HepG2 (cell line): ENCODE measurements at regions not wholly inside any gene's neighbourhood (a gene's known extent, or its start where the extent isn't known, plus 50 kb on each side); places are given as distances from the start of the nearest gene placed in this dataset.
A peak's percentile ranks its signal among the peaks of the same experiment; 100 is the strongest.

Experiments used
- BRF2 ChIP-seq: sonication (generic); formaldehyde crosslinking; IDR thresholded peaks from 2 replicates; pipeline ENCODE4 v1.8.1; 2022; ENCODE audit warnings: mild to moderate bottlenecking, missing genetic modification reagents
- FOXO4 ChIP-seq: sonication (generic); formaldehyde crosslinking; conservative IDR thresholded peaks from 2 replicates; pipeline ENCODE4 v1.8.1; 2023; ENCODE audit warnings: missing genetic modification reagents
- HMGXB4 ChIP-seq, 2 experiments: sonication (generic) in 1 of 2; formaldehyde crosslinking in 1 of 2; IDR thresholded peaks; 2 replicates each; pipeline versions ENCODE4 v1.4.0 to v1.6.1; 2018 to 2020; ENCODE audit warnings: missing genetic modification reagents in 2 of 2, borderline replicate concordance in 1 of 2, low read depth in 1 of 2, mild to moderate bottlenecking in 1 of 2, missing biosample characterization in 1 of 2
- JARID2 ChIP-seq: sonication (generic); formaldehyde crosslinking; IDR thresholded peaks from 2 replicates; pipeline ENCODE4 v1.8.1; 2023; ENCODE audit warnings: missing genetic modification reagents, inconsistent platforms; ENCODE audit not compliant: insufficient replicate concordance
- LCORL ChIP-seq, 2 experiments: fragments of 450-650 bp in 1 of 2; sonication (generic) in 1 of 2; formaldehyde crosslinking in 1 of 2; IDR thresholded peaks; 2 replicates each; pipeline versions ENCODE4 v1.5.0 to v1.6.1; 2017 to 2020; ENCODE audit warnings: antibody characterized with exemption in 1 of 2, missing genetic modification reagents in 1 of 2
- RNF219 ChIP-seq: sonication (generic); formaldehyde crosslinking; IDR thresholded peaks from 2 replicates; pipeline ENCODE4 v1.5.0; 2020; ENCODE audit warnings: mild to moderate bottlenecking, missing genetic modification reagents
- THAP9 ChIP-seq: sonication (generic); formaldehyde crosslinking; IDR thresholded peaks from 2 replicates; pipeline ENCODE4; 2020; ENCODE audit warnings: missing genetic modification reagents, mild to moderate bottlenecking, borderline replicate concordance
- ZBTB26 ChIP-seq: IDR thresholded peaks from 2 replicates; pipeline ENCODE4 v1.6.1; 2016; ENCODE audit warnings: missing compliant biosample characterization, missing genetic modification reagents, borderline replicate concordance
- ZNF101 ChIP-seq: sonication (generic); formaldehyde crosslinking; IDR thresholded peaks from 2 replicates; pipeline ENCODE4 v1.4.0; 2020; ENCODE audit warnings: mild to moderate bottlenecking, low read depth, missing genetic modification reagents, borderline replicate concordance
- ZNF264 ChIP-seq: sonication (generic); formaldehyde crosslinking; IDR thresholded peaks from 2 replicates; pipeline ENCODE4 v1.4.0; 2020; ENCODE audit warnings: missing genetic modification reagents
- ZNF33B ChIP-seq: sonication (generic); formaldehyde crosslinking; IDR thresholded peaks from 2 replicates; pipeline ENCODE4 v1.5.1; 2020; ENCODE audit warnings: mild to moderate bottlenecking, missing genetic modification reagents
- ZNF362 ChIP-seq: sonication (generic); formaldehyde crosslinking; IDR thresholded peaks from 2 replicates; pipeline ENCODE4 v1.4.0; 2020; ENCODE audit warnings: missing genetic modification reagents, mild to moderate bottlenecking, borderline replicate concordance
- ZNF550 ChIP-seq: sonication (generic); formaldehyde crosslinking; IDR thresholded peaks from 2 replicates; pipeline ENCODE4 v1.4.0; 2020; ENCODE audit warnings: mild to moderate bottlenecking, missing genetic modification reagents, borderline replicate concordance
- ZNF607 ChIP-seq: sonication (generic); formaldehyde crosslinking; IDR thresholded peaks from 2 replicates; pipeline ENCODE4 v1.5.1; 2020; ENCODE audit warnings: missing genetic modification reagents, mild to moderate bottlenecking, borderline replicate concordance
- ZSCAN25 ChIP-seq: sonication (generic); formaldehyde crosslinking; IDR thresholded peaks from 2 replicates; pipeline ENCODE4 v1.8.0; 2022; ENCODE audit warnings: mild to moderate bottlenecking, missing genetic modification reagents

GRCh38 chr1:212228591-212229119 is 56.6 kb upstream of the PPP2R5A start (continued):
- TF ChIP-seq RNF219 (CRISPR knock-in tag): no peak
- TF ChIP-seq ZBTB26 (CRISPR knock-in tag): no peak
- no peak for TF ChIP-seq BRF2
- no peak for TF ChIP-seq ZNF550 (CRISPR knock-in tag)
- TF ChIP-seq ZSCAN25: no peak
- TF ChIP-seq THAP9: no peak
- no peak for TF ChIP-seq FOXO4 (CRISPR knock-in tag)
- no peak for TF ChIP-seq ZNF607 (CRISPR knock-in tag)
- no peak for TF ChIP-seq HMGXB4 (CRISPR knock-in tag; IDR thresholded peaks at IDR 0.05; ENCODE audit: borderline replicate concordance in 1 of 2, low read depth in 1 of 2)
- no peak for TF ChIP-seq ZNF101 (CRISPR knock-in tag)
- TF ChIP-seq JARID2 (CRISPR knock-in tag): no peak
- TF ChIP-seq ZNF264 (CRISPR knock-in tag): 0 out of 2 replicates have a peak, but pooled peaks have one; percentile 42
- no peak for TF ChIP-seq ZNF362 (CRISPR knock-in tag)
- TF ChIP-seq LCORL (IDR thresholded peaks at IDR 0.05): no peak
- no peak for TF ChIP-seq LCORL (CRISPR knock-in tag; IDR thresholded peaks at IDR 0.05)
- TF ChIP-seq ZNF33B (CRISPR knock-in tag): no peak
